IPS DF 6.9 (cell line): ENCODE measurements at regions not wholly inside any gene's neighbourhood (a gene's known extent, or its start where the extent isn't known, plus 50 kb on each side); places are given as distances from the start of the nearest gene placed in this dataset.

Source experiments
- DNase-seq: peaks from one replicate; pipeline ENCODE4 v3.0.0-alpha.2; 2013; ENCODE audit warnings: low read depth, low spot score
- H3K27ac ChIP-seq: one replicate; pipeline ENCODE4 v1.5.1; 2013; ENCODE audit warnings: low read length, control low read depth
- H3K27me3 ChIP-seq: 2 replicates; pipeline ENCODE4 v1.6.1; 2013; ENCODE audit warnings: mild to moderate bottlenecking, low read length; ENCODE audit not compliant: control insufficient read depth, insufficient read depth
- H3K36me3 ChIP-seq: 2 replicates; pipeline ENCODE4 v1.6.1; 2013; ENCODE audit warnings: low read length; ENCODE audit not compliant: control insufficient read depth, insufficient read depth
- H3K4me1 ChIP-seq: 2 replicates; pipeline ENCODE4 v1.6.1; 2013; ENCODE audit warnings: low read length; ENCODE audit not compliant: control insufficient read depth, insufficient read depth
- H3K4me3 ChIP-seq: 2 replicates; pipeline ENCODE4 v1.5.1; 2013; ENCODE audit warnings: mild to moderate bottlenecking, low read length
- H3K9me3 ChIP-seq: 2 replicates; pipeline ENCODE4 v1.6.1; 2013; ENCODE audit warnings: low read length, inconsistent platforms; ENCODE audit not compliant: control insufficient read depth, insufficient read depth
- WGBS: extraction: QIAGEN DNeasy Blood & Tissue Kit; methylation state at CpG from one replicate; pipeline ENCODE4 v1.1.7; 2013; ENCODE audit warnings: mixed read lengths, missing lambda C conversion rate; ENCODE audit not compliant: insufficient read length, insufficient coverage; 5-methylcytosine and 5-hydroxymethylcytosine counted together

DNA sequence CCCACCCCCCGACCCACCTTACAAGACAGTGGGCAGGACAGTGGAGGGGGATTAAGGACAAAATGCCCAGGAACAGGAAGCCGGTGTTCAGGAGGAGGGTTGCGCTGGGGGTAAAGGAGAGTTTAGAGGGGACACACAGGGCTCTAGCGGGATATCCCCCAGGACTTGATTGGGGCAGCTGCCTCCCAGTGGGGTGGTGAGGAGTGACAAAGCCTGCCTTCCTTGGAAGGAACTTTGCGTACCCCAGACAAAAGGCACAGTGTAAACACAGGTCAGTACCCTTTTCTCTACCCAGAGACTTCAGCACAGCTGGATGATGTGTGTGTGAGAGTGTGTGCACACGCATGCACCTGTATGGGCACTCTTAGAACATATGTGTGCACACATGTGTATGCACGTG is 51.7 kb upstream of the BCAR3 start:
- no peak for DNase-seq
- Histone ChIP-seq H3K4me1 (no peaks in the 10 kb centered on the region), H3K9me3 (no peaks in the 10 kb centered on the region), H3K27me3 (no peaks in the 10 kb centered on the region), H3K36me3 (no peaks in the 10 kb centered on the region), H3K4me3 (no peak overlapping the region), H3K27ac (no peak overlapping the region)
- whole genome bisulfite sequencing = no CpG with 5 or more reads among the region's 7 CpGs

GRCh38 chr1:93732514-93732913 is 50.9 kb upstream of the BCAR3 start:
- Histone ChIP-seq H3K27me3 (no peaks in the 10 kb centered on the region), H3K9me3 (no peaks in the 10 kb centered on the region)
- peak; percentile 16 for DNase-seq

More at GRCh38 chr1:93732514-93732913, 50.9 kb upstream of the BCAR3 start:
- Histone ChIP-seq H3K27ac (no peak overlapping the region), H3K4me3 (no peak overlapping the region), H3K4me1 (no peaks in the 10 kb centered on the region), H3K36me3 (no peaks in the 10 kb centered on the region)
- no CpG with 5 or more reads among the region's 4 CpGs for WGBS
